Aorta (tissue), 5 donors: ENCODE measurements at regions not wholly inside any gene's neighbourhood (a gene's known extent, or its start where the extent isn't known, plus 50 kb on each side); places are given as distances from the start of the nearest gene placed in this dataset.

Experiments
- ATAC-seq: fragments of 200-7000 bp; cut with Tn5 transposase; one replicate; pipeline ENCODE4 v1.9.1; 2022; ENCODE audit warnings: moderate library complexity; ENCODE audit not compliant: low FRiP score
- DNase-seq, 2 donors: peaks; one replicate each; pipeline ENCODE4 v3.0.0-alpha.2; 2020
- H3K27ac ChIP-seq, 2 donors: one replicate each; pipeline ENCODE4 v1.5.1; 2013; ENCODE audit warnings: low read length in 2 of 2, mild to moderate bottlenecking in 2 of 2, moderate library complexity in 2 of 2, control low read depth in 1 of 2, inconsistent platforms in 1 of 2, low read depth in 1 of 2
- H3K27me3 ChIP-seq, 2 donors: one replicate each; pipeline ENCODE4 v1.6.1; 2013; ENCODE audit warnings: control low read depth in 1 of 2, low read length in 1 of 2, mild to moderate bottlenecking in 1 of 2, moderate library complexity in 1 of 2; ENCODE audit not compliant: insufficient read depth in 2 of 2, control insufficient read depth in 1 of 2
- H3K36me3 ChIP-seq, 2 donors: one replicate each; pipeline ENCODE4 v1.6.1; 2013; ENCODE audit warnings: control low read depth in 1 of 2, low read length in 1 of 2, mild to moderate bottlenecking in 1 of 2; ENCODE audit not compliant: insufficient read depth in 2 of 2, control insufficient read depth in 1 of 2
- H3K4me1 ChIP-seq, 2 donors: one replicate each; pipeline ENCODE4 v1.6.1; 2013; ENCODE audit warnings: low read length in 2 of 2, control low read depth in 1 of 2, mild to moderate bottlenecking in 1 of 2, moderate library complexity in 1 of 2; ENCODE audit not compliant: insufficient read depth in 2 of 2, control insufficient read depth in 1 of 2
- H3K4me3 ChIP-seq, 2 donors: one replicate each; pipeline ENCODE4 v1.5.1; 2013; ENCODE audit warnings: low read length in 2 of 2, control low read depth in 1 of 2, mild to moderate bottlenecking in 1 of 2
- H3K9me3 ChIP-seq: one replicate; pipeline ENCODE4 v1.6.1; 2013; ENCODE audit warnings: mild to moderate bottlenecking, low read length; ENCODE audit not compliant: control insufficient read depth
- WGBS, 2 donors: extraction: QIAGEN DNeasy Blood & Tissue Kit; methylation state at CpG; one replicate each; pipeline ENCODE4 v1.1.7; 2013; 5-methylcytosine and 5-hydroxymethylcytosine counted together
- intact Hi-C, 2 donors: fragments of 100-400 bp; cut with DNase I; formaldehyde crosslinking; loops; one replicate each; pipeline versions ENCODE4 v1.14.2 to v1.15.0; 2022
- donor health status: healthy with polysubstance abuse.
- donor health status: Bipolar disorder and iron deficiency.
- donor health status: DM: no; HTN: no; CAD: no.
- donor health status: DM: no; HTN: no; CAD: no.
- donor health status: DM: yes; HTN: yes; CAD: no.

- no peaks in the 10 kb centered on the region for H3K27me3 ChIP-seq
- intact Hi-C loops, result no loop called here
- no peak for ATAC-seq
- no peaks in the 10 kb centered on the region for H3K36me3 ChIP-seq
- no peak overlapping the region for H3K27ac ChIP-seq
- H3K9me3 ChIP-seq, result no peaks in the 10 kb centered on the region
- H3K4me1 ChIP-seq, result no peaks in the 10 kb centered on the region
- no peak for DNase-seq
- no peak overlapping the region for H3K4me3 ChIP-seq
These were observed 290.7 kb downstream of the PRELID2 start for GRCh38 chr5:145544401-145544800.

GRCh38 chr5:145543968-145544367 is 291.2 kb downstream of the PRELID2 start:
- ATAC-seq (no peak), DNase-seq (no peak)
- Histone ChIP-seq H3K27me3 (no peaks in the 10 kb centered on the region), H3K9me3 (no peaks in the 10 kb centered on the region), H3K4me1 (no peaks in the 10 kb centered on the region), H3K36me3 (no peaks in the 10 kb centered on the region), H3K27ac (no peak overlapping the region), H3K4me3 (no peak overlapping the region)
- intact Hi-C loops, result no loop called here
- WGBS, 2 donors, result 94 to 95% methylated on average over 3 of the region's 3 CpGs

GRCh38 chr5:145540375-145540774 is 294.8 kb downstream of the PRELID2 start:
- Histone ChIP-seq H3K27me3 (no peaks in the 10 kb centered on the region), H3K4me1 (no peaks in the 10 kb centered on the region), H3K4me3 (no peak overlapping the region), H3K27ac (no peak overlapping the region), H3K36me3 (no peaks in the 10 kb centered on the region), H3K9me3 (no peaks in the 10 kb centered on the region)
- WGBS, 2 donors, result 42 to 55% methylated on average over 1 of the region's 1 CpG
- intact Hi-C loops, result no loop called here
- ATAC-seq (no peak), DNase-seq (no peak)

GRCh38 chr5:145539201-145539600 is 295.9 kb downstream of the PRELID2 start:
- Histone ChIP-seq H3K9me3 (no peaks in the 10 kb centered on the region), H3K27me3 (no peaks in the 10 kb centered on the region), H3K36me3 (no peaks in the 10 kb centered on the region), H3K4me1 (no peaks in the 10 kb centered on the region), H3K4me3 (no peak overlapping the region), H3K27ac (no peak overlapping the region)
- WGBS, 2 donors, result 66 to 78% methylated on average over 2 of the region's 2 CpGs
- DNase-seq (no peak), ATAC-seq (no peak)
- intact Hi-C loops, result no loop called here

GRCh38 chr5:145536133-145536532 is 299.0 kb downstream of the PRELID2 start:
- DNase-seq (no peak), ATAC-seq (no peak)
- H3K9me3 ChIP-seq, result no peaks in the 10 kb centered on the region
- intact Hi-C loops, result no loop called here
- no peaks in the 10 kb centered on the region for H3K36me3 ChIP-seq
- H3K4me3 ChIP-seq, result no peak overlapping the region
- H3K4me1 ChIP-seq, result peaks cover 0 to 4% of the 10 kb centered on the region in 2 donors
- H3K27me3 ChIP-seq, result no peaks in the 10 kb centered on the region
- H3K27ac ChIP-seq, result no peak overlapping the region
- 2 to 7% methylated on average over 4 of the region's 4 CpGs for WGBS, 2 donors

- H3K9me3 ChIP-seq, result no peaks in the 10 kb centered on the region
- H3K36me3 ChIP-seq, result no peaks in the 10 kb centered on the region
- WGBS, 2 donors, result 32 to 36% methylated on average over 5 of the region's 5 CpGs
- intact Hi-C loops, result no loop called here
- no peak overlapping the region for H3K27ac ChIP-seq
- H3K27me3 ChIP-seq, result no peaks in the 10 kb centered on the region
- H3K4me3 ChIP-seq, result no peak overlapping the region
- peaks cover 0 to 4% of the 10 kb centered on the region in 2 donors for H3K4me1 ChIP-seq
- DNase-seq, result peak in 1 of 2 donors; percentile 53
- no peak for ATAC-seq
These were observed 304.0 kb downstream of the PRELID2 start for GRCh38 chr5:145531038-145531734.

GRCh38 chr5:145521523-145521922 is 313.6 kb downstream of the PRELID2 start:
- H3K4me1 ChIP-seq, result no peaks in the 10 kb centered on the region

GRCh38 chr5:145521066-145521465 is 314.1 kb downstream of the PRELID2 start:
- H3K27me3 ChIP-seq, result no peaks in the 10 kb centered on the region
- no peak for ATAC-seq
- no peak for DNase-seq
- H3K36me3 ChIP-seq, result peaks cover 0 to 2% of the 10 kb centered on the region in 2 donors
- no peak overlapping the region for H3K27ac ChIP-seq
- no peaks in the 10 kb centered on the region for H3K4me1 ChIP-seq
- H3K4me3 ChIP-seq, result no peak overlapping the region
- intact Hi-C loops, result no loop called here
- H3K9me3 ChIP-seq, result no peaks in the 10 kb centered on the region
- WGBS, 2 donors, result 37 to 52% methylated on average over 3 of the region's 3 CpGs

More at GRCh38 chr5:145521523-145521922, 313.6 kb downstream of the PRELID2 start:
- Histone ChIP-seq H3K4me3 (no peak overlapping the region), H3K36me3 (peaks cover 0 to 2% of the 10 kb centered on the region in 2 donors), H3K27me3 (no peaks in the 10 kb centered on the region), H3K27ac (no peak overlapping the region), H3K9me3 (no peaks in the 10 kb centered on the region)
- intact Hi-C loops, result no loop called here
- 95% methylated on average over 1 of the region's 1 CpG for WGBS, 2 donors
- ATAC-seq, result no peak
- DNase-seq, result no peak

- Histone ChIP-seq H3K36me3 (no peaks in the 10 kb centered on the region), H3K4me3 (no peak overlapping the region), H3K27me3 (no peaks in the 10 kb centered on the region), H3K9me3 (no peaks in the 10 kb centered on the region), H3K4me1 (no peaks in the 10 kb centered on the region), H3K27ac (no peak overlapping the region)
- intact Hi-C loops, result no loop called here
- no peak for DNase-seq
- no peak for ATAC-seq
- 87 to 91% methylated on average over 4 of the region's 4 CpGs for WGBS, 2 donors
These were observed 314.8 kb downstream of the PRELID2 start for GRCh38 chr5:145520335-145520734.
